Activated naive CD8-positive, alpha-beta T cell treated with anti-CD3 and anti-CD28 coated beads, Interleukin-2, amount 50 U/mL, for 16 hours (primary cell): ENCODE measurements at regions not wholly inside any gene's neighbourhood (a gene's known extent, or its start where the extent isn't known, plus 50 kb on each side); places are given as distances from the start of the nearest gene placed in this dataset.

ENCODE experiments used
- DNase-seq: peaks from one replicate; pipeline ENCODE4 v3.0.0-alpha.2; 2020; ENCODE audit warnings: low read depth, low spot score

- DNase-seq: no peak
Measured at GRCh38 chr18:77833807-77834206, 584.2 kb downstream of the GALR1 start.

GRCh38 chr18:77851802-77852201, 602.2 kb downstream of the GALR1 start:
- DNase-seq: no peak

- DNase-seq: no peak
Measured at GRCh38 chr18:77853859-77854258, 604.2 kb downstream of the GALR1 start.

- DNase-seq: no peak
Measured at GRCh38 chr18:77857678-77858655, 608.3 kb downstream of the GALR1 start.

- DNase-seq: no peak
Measured at GRCh38 chr18:77859634-77860033, 610.0 kb downstream of the GALR1 start.

GRCh38 chr18:77862066-77862757, 612.6 kb downstream of the GALR1 start:
- DNase-seq: no peak

- no peak for DNase-seq
Measured at GRCh38 chr18:77865853-77866252, 616.2 kb downstream of the GALR1 start.

- no peak for DNase-seq
Measured at GRCh38 chr18:77866351-77866750, 616.7 kb downstream of the GALR1 start.

- DNase-seq: no peak
Measured at GRCh38 chr18:77870199-77870598, 620.6 kb downstream of the GALR1 start.

GRCh38 chr18:77870894-77871293, 621.2 kb downstream of the GALR1 start:
- DNase-seq: no peak

- DNase-seq: no peak
Measured at GRCh38 chr18:77872166-77872565, 622.5 kb downstream of the GALR1 start.

- DNase-seq: no peak
Measured at GRCh38 chr18:77876319-77876865, 626.7 kb downstream of the GALR1 start.

- DNase-seq: no peak
Measured at GRCh38 chr18:77879829-77880228, 630.2 kb downstream of the GALR1 start.

GRCh38 chr18:77884454-77884853, 634.8 kb downstream of the GALR1 start:
- no peak for DNase-seq

- DNase-seq: no peak
Measured at GRCh38 chr18:77894060-77894459, 644.4 kb downstream of the GALR1 start.

GRCh38 chr18:77895250-77895649, 645.6 kb downstream of the GALR1 start:
- DNase-seq: no peak

- no peak for DNase-seq
Measured at GRCh38 chr18:77896586-77897252, 647.1 kb downstream of the GALR1 start.

GRCh38 chr18:77897606-77898005, 648.0 kb downstream of the GALR1 start:
- DNase-seq: no peak

GRCh38 chr18:77899972-77900754, 650.5 kb downstream of the GALR1 start:
- DNase-seq: peak; percentile 23

GRCh38 chr18:77905011-77905410, 655.4 kb downstream of the GALR1 start:
- no peak for DNase-seq

GRCh38 chr18:77905449-77906055, 655.9 kb downstream of the GALR1 start:
- no peak for DNase-seq
